Loucy (cell line): ENCODE measurements at regions not wholly inside any gene's neighbourhood (a gene's known extent, or its start where the extent isn't known, plus 50 kb on each side); places are given as distances from the start of the nearest gene placed in this dataset.

Experiments used
- H2AFZ ChIP-seq: fragments of 200-600 bp; sonication (generic); 2 replicates; pipeline ENCODE4 v1.6.0; 2016; ENCODE audit warnings: antibody characterized with exemption, mild to moderate bottlenecking, low read length, moderate library complexity
- H3F3A ChIP-seq: fragments of 200-600 bp; 2 replicates; pipeline ENCODE4 v1.6.0; 2016; ENCODE audit warnings: antibody characterized with exemption, low read depth, mild to moderate bottlenecking
- H3K27me3 ChIP-seq: fragments of 200-600 bp; sonication (generic); 2 replicates; pipeline ENCODE4 v1.6.1; 2014; ENCODE audit warnings: low read length, mild to moderate bottlenecking; ENCODE audit not compliant: insufficient read depth, poor library complexity, severe bottlenecking
- H3K36me3 ChIP-seq: fragments of 200-600 bp; sonication (generic); 2 replicates; pipeline ENCODE4 v1.6.1; 2016; ENCODE audit warnings: low read length; ENCODE audit not compliant: insufficient read depth
- H3K4me1 ChIP-seq: fragments of 200-600 bp; sonication (generic); 2 replicates; pipeline ENCODE4 v1.5.1; 2014; ENCODE audit warnings: low read length, mild to moderate bottlenecking; ENCODE audit not compliant: insufficient read depth, poor library complexity, severe bottlenecking
- H3K4me2 ChIP-seq: fragments of 200-600 bp; sonication (generic); 2 replicates; pipeline ENCODE4 v1.6.0; 2014; ENCODE audit warnings: antibody characterized with exemption, low read length, low read depth, mild to moderate bottlenecking; ENCODE audit not compliant: poor library complexity, severe bottlenecking
- H3K4me3 ChIP-seq: fragments of 200-600 bp; sonication (generic); 2 replicates; pipeline ENCODE4 v1.5.1; 2014; ENCODE audit warnings: low read length, mild to moderate bottlenecking, mixed read lengths; ENCODE audit not compliant: poor library complexity, severe bottlenecking
- H3K79me2 ChIP-seq: fragments of 200-600 bp; sonication (generic); 2 replicates; pipeline ENCODE4 v1.6.1; 2014; ENCODE audit warnings: low read length; ENCODE audit not compliant: insufficient read depth
- H3K9ac ChIP-seq: fragments of 200-600 bp; sonication (generic); 2 replicates; pipeline ENCODE4 v1.6.0; 2014; ENCODE audit warnings: mild to moderate bottlenecking, low read depth, low read length, moderate library complexity; ENCODE audit not compliant: poor library complexity, severe bottlenecking
- H3K9me2 ChIP-seq: fragments of 200-600 bp; sonication (generic); replicated peaks from 2 replicates; pipeline ENCODE4 v1.6.1; 2016; ENCODE audit warnings: low read depth, low read length, mixed read lengths
- H3K9me3 ChIP-seq: fragments of 200-600 bp; sonication (generic); 2 replicates; pipeline ENCODE4 v1.6.1; 2014; ENCODE audit warnings: mild to moderate bottlenecking, antibody characterized with exemption, low read length, low read depth; ENCODE audit not compliant: insufficient read depth
- H4K20me1 ChIP-seq: fragments of 200-600 bp; sonication (generic); 2 replicates; pipeline ENCODE4 v1.6.0; 2014; ENCODE audit warnings: antibody characterized with exemption, low read length, mild to moderate bottlenecking; ENCODE audit not compliant: insufficient read depth, poor library complexity, severe bottlenecking
- EZH2phosphoT487 ChIP-seq: fragments of 200-600 bp; IDR thresholded peaks from 2 replicates; pipeline ENCODE4 v1.6.1; 2018; ENCODE audit warnings: antibody characterized with exemption, mild to moderate bottlenecking, moderate library complexity, borderline replicate concordance
- TF ChIP-seq, protein P1 (sequence below): fragments of 200-600 bp; sonication (generic); conservative IDR thresholded peaks from 2 replicates; pipeline ENCODE4 v1.5.1; 2014; ENCODE audit warnings: mild to moderate bottlenecking, antibody characterized with exemption, low read length

DNA sequence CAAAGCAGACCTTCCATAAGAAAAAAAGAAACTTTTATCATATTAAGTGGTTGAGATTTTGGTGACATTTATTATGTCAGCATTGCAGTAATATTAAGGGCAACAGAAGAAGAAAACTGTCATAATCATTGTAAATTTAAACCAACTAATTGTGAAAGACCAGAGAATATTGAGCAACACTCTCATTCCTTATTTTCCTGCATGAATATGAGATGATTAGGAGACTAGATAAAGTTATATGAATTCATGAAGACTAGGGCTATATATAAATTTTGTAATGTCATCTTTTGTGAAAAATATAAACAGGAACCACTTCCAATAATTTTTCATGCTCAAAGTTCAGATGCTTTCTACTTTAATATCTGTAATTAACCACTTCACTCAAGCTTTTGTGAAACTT is 974.5 kb upstream of the CDH10 start:
- H2AFZ ChIP-seq, result no peak overlapping the region
- TF ChIP-seq, protein P1, sequence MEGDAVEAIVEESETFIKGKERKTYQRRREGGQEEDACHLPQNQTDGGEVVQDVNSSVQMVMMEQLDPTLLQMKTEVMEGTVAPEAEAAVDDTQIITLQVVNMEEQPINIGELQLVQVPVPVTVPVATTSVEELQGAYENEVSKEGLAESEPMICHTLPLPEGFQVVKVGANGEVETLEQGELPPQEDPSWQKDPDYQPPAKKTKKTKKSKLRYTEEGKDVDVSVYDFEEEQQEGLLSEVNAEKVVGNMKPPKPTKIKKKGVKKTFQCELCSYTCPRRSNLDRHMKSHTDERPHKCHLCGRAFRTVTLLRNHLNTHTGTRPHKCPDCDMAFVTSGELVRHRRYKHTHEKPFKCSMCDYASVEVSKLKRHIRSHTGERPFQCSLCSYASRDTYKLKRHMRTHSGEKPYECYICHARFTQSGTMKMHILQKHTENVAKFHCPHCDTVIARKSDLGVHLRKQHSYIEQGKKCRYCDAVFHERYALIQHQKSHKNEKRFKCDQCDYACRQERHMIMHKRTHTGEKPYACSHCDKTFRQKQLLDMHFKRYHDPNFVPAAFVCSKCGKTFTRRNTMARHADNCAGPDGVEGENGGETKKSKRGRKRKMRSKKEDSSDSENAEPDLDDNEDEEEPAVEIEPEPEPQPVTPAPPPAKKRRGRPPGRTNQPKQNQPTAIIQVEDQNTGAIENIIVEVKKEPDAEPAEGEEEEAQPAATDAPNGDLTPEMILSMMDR, result no peak
- no peak for TF ChIP-seq EZH2phosphoT487
- no peaks in the 10 kb centered on the region for H3K36me3 ChIP-seq

DNA sequence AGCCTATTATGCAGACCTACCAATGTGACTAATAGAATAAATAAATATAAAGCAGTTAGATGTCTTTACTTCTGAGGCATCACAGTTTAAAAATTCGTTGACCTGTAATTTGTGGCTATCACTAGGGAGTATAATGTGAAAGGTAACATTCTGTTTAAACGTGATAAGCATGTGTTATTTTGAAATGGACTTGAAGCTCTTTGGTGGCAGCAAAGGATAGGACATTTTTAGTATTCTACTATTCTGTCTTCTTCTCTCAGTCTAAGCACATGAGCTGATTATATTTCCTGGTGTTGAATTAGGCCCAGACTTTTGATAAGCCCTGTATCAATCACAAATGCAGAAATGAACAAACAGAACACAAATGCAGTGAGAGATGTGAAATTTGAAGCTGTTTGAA is 974.0 kb upstream of the CDH10 start:
- no peak overlapping the region for H3K9ac ChIP-seq
- no peaks in the 10 kb centered on the region for H3F3A ChIP-seq
- TF ChIP-seq, protein P1, result no peak
- no peak for TF ChIP-seq EZH2phosphoT487
- H3K4me1 ChIP-seq, result no peaks in the 10 kb centered on the region
- no peaks in the 10 kb centered on the region for H3K79me2 ChIP-seq
- no peaks in the 10 kb centered on the region for H3K9me3 ChIP-seq
- no peaks in the 10 kb centered on the region for H3K36me3 ChIP-seq
- no peaks in the 10 kb centered on the region for H3K27me3 ChIP-seq
- H3K9me2 ChIP-seq, result no peaks in the 10 kb centered on the region
- no peak overlapping the region for H2AFZ ChIP-seq
- no peaks in the 10 kb centered on the region for H4K20me1 ChIP-seq
- H3K4me2 ChIP-seq, result no peak overlapping the region
- H3K4me3 ChIP-seq, result no peak overlapping the region

More for the DNA sequence above, 974.5 kb upstream of the CDH10 start:
- H3K4me3 ChIP-seq, result no peak overlapping the region
- no peaks in the 10 kb centered on the region for H4K20me1 ChIP-seq
- no peaks in the 10 kb centered on the region for H3K27me3 ChIP-seq
- no peak overlapping the region for H3K9ac ChIP-seq
- no peaks in the 10 kb centered on the region for H3F3A ChIP-seq
- H3K4me2 ChIP-seq, result no peak overlapping the region
- H3K9me3 ChIP-seq, result no peaks in the 10 kb centered on the region
- H3K79me2 ChIP-seq, result no peaks in the 10 kb centered on the region
- H3K9me2 ChIP-seq, result no peaks in the 10 kb centered on the region
- H3K4me1 ChIP-seq, result no peaks in the 10 kb centered on the region

DNA sequence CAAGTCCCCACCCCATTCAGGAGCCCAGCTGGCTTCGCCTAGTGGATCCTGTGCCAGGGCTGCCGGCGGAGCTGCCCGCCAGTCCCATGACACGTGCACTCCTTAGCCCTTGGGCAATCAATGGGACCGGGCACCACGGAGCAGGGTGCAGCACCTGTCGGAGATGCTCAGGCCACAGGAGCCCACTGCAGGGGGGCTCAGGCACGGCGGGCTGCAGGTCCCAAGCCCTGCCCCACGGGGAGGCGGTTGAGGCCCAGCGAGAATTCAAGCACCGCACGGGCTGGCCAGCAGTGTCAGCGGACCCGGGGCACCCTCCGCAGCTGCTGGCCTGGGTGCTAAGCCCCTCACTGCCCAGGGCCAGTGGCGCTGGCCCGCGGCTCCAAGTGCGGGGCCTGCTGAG is 969.7 kb upstream of the CDH10 start:
- TF ChIP-seq, protein P1, result no peak
- no peak for TF ChIP-seq EZH2phosphoT487
- H3K27me3 ChIP-seq, result no peaks in the 10 kb centered on the region
- no peaks in the 10 kb centered on the region for H3K36me3 ChIP-seq
- no peaks in the 10 kb centered on the region for H3K4me1 ChIP-seq
- H3K4me2 ChIP-seq, result no peak overlapping the region
- no peak overlapping the region for H2AFZ ChIP-seq
- no peaks in the 10 kb centered on the region for H3K79me2 ChIP-seq
- H3K9me3 ChIP-seq, result no peaks in the 10 kb centered on the region
- no peaks in the 10 kb centered on the region for H3F3A ChIP-seq
- no peaks in the 10 kb centered on the region for H3K9me2 ChIP-seq
- H3K4me3 ChIP-seq, result no peak overlapping the region
- H3K9ac ChIP-seq, result no peak overlapping the region
- no peaks in the 10 kb centered on the region for H4K20me1 ChIP-seq
